GM12878 (cell line): ENCODE measurements at regions not wholly inside any gene's neighbourhood (a gene's known extent, or its start where the extent isn't known, plus 50 kb on each side); places are given as distances from the start of the nearest gene placed in this dataset.

Experiments
- ATAC-seq: fragments of 200-7000 bp; cut with Tn5 transposase; 3 replicates; pipeline ENCODE4 v1.9.1; 2020; ENCODE audit warnings: mild to moderate bottlenecking, moderate library complexity
- BruUV-seq: library from RNA; stranded (reverse); fragments of 400-500 nt; replicated peaks from 2 replicates; lab custom pipeline; 2021; lab: Mats Ljungman, UMichigan
- CTCF ChIA-PET: fragments of 300-600 bp; sonication (Branson Sonifier 250); formaldehyde crosslinking; extraction: SDS; loops from one replicate; lab custom pipeline; 2021; ENCODE audit warnings: inconsistent platforms; lab: Yijun Ruan, JAX
- POLR2A ChIA-PET: fragments of 350-600 bp; formaldehyde crosslinking; extraction: SDS; loops from one replicate; lab custom pipeline; 2021; ENCODE audit warnings: inconsistent platforms; lab: Charles Lee
- RAD21 ChIA-PET: fragments of 300-600 bp; sonication (Branson Sonifier 250); formaldehyde crosslinking; loops from one replicate; lab custom pipeline; 2023; ENCODE audit warnings: antibody characterized with exemption; ENCODE audit not compliant: unreplicated experiment; lab: Charles Lee
- SMC1A ChIA-PET: fragments of 300-600 bp; sonication (Branson Sonifier 250); formaldehyde crosslinking; loops from one replicate; lab custom pipeline; 2023; ENCODE audit not compliant: unreplicated experiment, uncharacterized antibody; lab: Charles Lee
- DNase-seq: peaks from one replicate; pipeline ENCODE4 v3.0.0-alpha.2; 2011; ENCODE audit warnings: low read depth, low spot score
- FAIRE-seq: peaks from 3 replicates; lab custom pipeline; 2011; peaks lifted over from hg19 to GRCh38; lab: Jason Lieb, UNC
- H2AFZ ChIP-seq: 2 replicates; pipeline ENCODE4 v1.6.0; 2011; ENCODE audit warnings: low read depth, low read length, control low read depth; ENCODE audit not compliant: control insufficient read depth
- H3K27ac ChIP-seq: 2 replicates; pipeline ENCODE4 v1.5.1; 2011; ENCODE audit warnings: control low read depth; ENCODE audit not compliant: control insufficient read depth, insufficient read depth
- H3K27me3 ChIP-seq, 2 experiments: replicated peaks in 1 of 2; 2 replicates each; pipeline versions ENCODE4 v1.6.0 to v1.6.1; 2011; ENCODE audit warnings: low read length in 1 of 2; ENCODE audit not compliant: control insufficient read depth in 2 of 2, insufficient read depth in 2 of 2
- H3K36me3 ChIP-seq, 2 experiments: 2 replicates each; pipeline ENCODE4 v1.5.1; 2011; ENCODE audit warnings: low read length in 1 of 2; ENCODE audit not compliant: control insufficient read depth in 2 of 2, insufficient read depth in 2 of 2
- H3K4me1 ChIP-seq: 2 replicates; pipeline ENCODE4 v1.6.1; 2011; ENCODE audit warnings: mild to moderate bottlenecking, low read length, moderate library complexity, mixed read lengths; ENCODE audit not compliant: control insufficient read depth, insufficient read depth
- H3K4me2 ChIP-seq: 2 replicates; pipeline ENCODE4 v1.6.0; 2011; ENCODE audit warnings: control low read depth; ENCODE audit not compliant: control insufficient read depth, insufficient read depth
- H3K4me3 ChIP-seq: fragments of 200-600 bp; sonication (generic); 2 replicates; pipeline ENCODE4 v1.5.1; 2016
- H3K79me2 ChIP-seq: 2 replicates; pipeline ENCODE4 v1.6.0; 2011; ENCODE audit warnings: low read length; ENCODE audit not compliant: control insufficient read depth, insufficient read depth
- H3K9ac ChIP-seq: 2 replicates; pipeline ENCODE4 v1.8.0; 2011; ENCODE audit warnings: low read length, control low read depth, mixed read lengths; ENCODE audit not compliant: control insufficient read depth, insufficient read depth
- H3K9me3 ChIP-seq: replicated peaks from 3 replicates; pipeline ENCODE4 v1.5.1; 2011; ENCODE audit warnings: mild to moderate bottlenecking, low read length; ENCODE audit not compliant: control insufficient read depth, insufficient read depth
- H4K20me1 ChIP-seq: 2 replicates; pipeline ENCODE4 v1.6.0; 2011; ENCODE audit not compliant: control insufficient read depth, insufficient read depth
- ESRRA ChIP-seq: IDR thresholded peaks from 2 replicates; pipeline ENCODE4 v1.6.1; 2012; ENCODE audit warnings: mild to moderate bottlenecking, low read length, improper control_type of control experiment
- IKZF2 ChIP-seq, 2 experiments: fragments of 450-650 bp; IDR thresholded peaks; 2 replicates each; pipeline ENCODE4 v1.6.1; 2017; ENCODE audit warnings: mild to moderate bottlenecking in 2 of 2, moderate library complexity in 2 of 2
- KAT2A ChIP-seq: conservative IDR thresholded peaks from 2 replicates; pipeline ENCODE4 v1.6.1; 2011; ENCODE audit warnings: low read depth, low read length; ENCODE audit not compliant: control insufficient read depth
- PBX3 ChIP-seq: IDR thresholded peaks from 2 replicates; pipeline ENCODE4 v1.6.1; 2011; ENCODE audit warnings: mild to moderate bottlenecking, low read depth, low read length, moderate library complexity; ENCODE audit not compliant: insufficient replicate concordance
- POLR2AphosphoS2 ChIP-seq: IDR thresholded peaks from 2 replicates; pipeline ENCODE4 v1.6.1; 2011; ENCODE audit warnings: low read depth, mild to moderate bottlenecking, low read length, improper control_type of control experiment, moderate library complexity
- SMARCA5 ChIP-seq: fragments of 450-650 bp; IDR thresholded peaks from 2 replicates; pipeline ENCODE4 v1.6.1; 2017; ENCODE audit warnings: mild to moderate bottlenecking
- TCF12 ChIP-seq: IDR thresholded peaks from 2 replicates; pipeline ENCODE4 v1.6.1; 2011; ENCODE audit warnings: low read depth, mild to moderate bottlenecking, low read length
- ZNF384 ChIP-seq: IDR thresholded peaks from 2 replicates; pipeline ENCODE4 v1.6.1; 2012; ENCODE audit warnings: low read depth, mild to moderate bottlenecking, low read length, improper control_type of control experiment, borderline replicate concordance
- ZNF687 ChIP-seq: fragments of 450-650 bp; IDR thresholded peaks from 2 replicates; pipeline ENCODE4 v1.6.1; 2017; ENCODE audit warnings: mild to moderate bottlenecking, moderate library complexity
- WGBS: methylation state at CpG from one replicate; pipeline ENCODE4 v1.1.6; 2016; ENCODE audit warnings: low lambda C conversion rate; ENCODE audit not compliant: insufficient replicate concordance, insufficient coverage; ENCODE audit errors: missing lambda C conversion rate; 5-methylcytosine and 5-hydroxymethylcytosine counted together
- in situ Hi-C: fragments of 300-500 bp; cut with MboI; formaldehyde crosslinking; loops from 9 replicates; pipeline ENCODE4 v1.14.3; 2018; ENCODE audit warnings: mixed read lengths
- intact Hi-C: fragments of 100-400 bp; cut with micrococcal nuclease; formaldehyde crosslinking; loops from one replicate; pipeline ENCODE4 v1.14.2; 2022; ENCODE audit not compliant: unreplicated experiment

DNA sequence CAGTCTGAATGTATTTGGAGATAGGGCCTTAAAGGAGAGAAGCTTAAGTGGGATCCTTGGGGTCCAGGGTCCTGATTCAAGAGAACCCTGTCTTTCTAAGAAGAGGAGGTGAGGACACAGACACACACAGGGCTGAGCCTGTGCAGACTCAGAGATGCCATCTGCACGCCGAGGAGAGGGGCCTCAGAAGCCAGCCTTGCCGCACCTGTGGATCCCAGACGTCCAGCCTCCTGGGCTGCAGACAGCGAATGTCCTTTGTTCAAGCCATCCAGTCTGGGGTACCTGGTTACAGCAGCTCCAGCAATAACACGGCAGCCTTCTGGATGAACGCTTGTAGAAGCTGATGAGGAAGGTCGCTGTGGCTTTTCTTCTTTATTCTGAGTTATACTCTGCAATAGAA, 1086.1 kb downstream of the BRD1 start:
- Histone ChIP-seq H3K27me3 (no peaks in the 10 kb centered on the region), H2AFZ (no peak overlapping the region), H3K27ac (no peak overlapping the region), H3K36me3 (no peaks in the 10 kb centered on the region), H3K9ac (no peak overlapping the region), H4K20me1 (no peaks in the 10 kb centered on the region), H3K4me2 (no peak overlapping the region), H3K79me2 (no peaks in the 10 kb centered on the region), H3K4me1 (no peaks in the 10 kb centered on the region), H3K9me3 (no peaks in the 10 kb centered on the region; the same call in 2 of the 3 replicates), H3K4me3 (no peak overlapping the region)
- intact Hi-C loops: no loop called here
- ChIA-PET RAD21 (no interaction called here), POLR2A (no interaction called here), SMC1A (no interaction called here), CTCF (no interaction called here)
- no peak for DNase-seq
- FAIRE-seq: no peak
- TF ChIP-seq ZNF687 (no peak), PBX3 (no peak), SMARCA5 (no peak), POLR2AphosphoS2 (no peak), ZNF384 (no peak), TCF12 (no peak), IKZF2 (IDR thresholded peaks at IDR 0.05) (no peak), KAT2A (no peak), ESRRA (no peak)
- in situ Hi-C loops: no loop called here
- no TSS peak for BruUV-seq
- no peak for ATAC-seq
- 29% methylated on average over 8 of the region's 8 CpGs for WGBS
